ENCODE measurements at regions not wholly inside any gene's neighbourhood (a gene's known extent, or its start where the extent isn't known, plus 50 kb on each side); places are given as distances from the start of the nearest gene placed in this dataset.
"Not testable (repeated sequence)": the region's sequence is repeated elsewhere in the genome, so short reads cannot be mapped to it uniquely, and the experiment has no call there.

- Histone ChIP-seq H3K36me3 (ENCODE audit: control insufficient read depth, low read length) (no peaks in the 10 kb centered on the region), H3F3A (ENCODE audit: control insufficient read depth, insufficient read depth) (no peaks in the 10 kb centered on the region), H3K9me3 (ENCODE audit: control insufficient read depth, insufficient read depth, low read length) (peaks cover 2% of the 10 kb centered on the region; the same call in 1 of the 2 replicates), H3K27me3 (ENCODE audit: control insufficient read depth, low read length) (no peaks in the 10 kb centered on the region), H3K79me2 (ENCODE audit: control insufficient read depth, low read length) (no peaks in the 10 kb centered on the region), H3K9me2 (replicated peaks; ENCODE audit: control insufficient read depth, low read length) (no peaks in the 10 kb centered on the region), H3K4me3 (ENCODE audit: low read length) (no peak overlapping the region), H3K4me2 (ENCODE audit: low read length) (no peak overlapping the region), H3K4me1 (ENCODE audit: control insufficient read depth, low read length) (no peaks in the 10 kb centered on the region), H4K20me1 (ENCODE audit: control insufficient read depth, insufficient read depth, low read depth, low read length) (no peaks in the 10 kb centered on the region), H3K27ac (ENCODE audit: low read depth, low read length) (no peak overlapping the region)
- no peak for TF ChIP-seq EZH2phosphoT487 (IDR thresholded peaks at IDR 0.05; ENCODE audit: borderline replicate concordance, low read length)
- no peak for TF ChIP-seq CTCF (IDR thresholded peaks at IDR 0.05; ENCODE audit: low read depth, low read length, poor library complexity, severe bottlenecking)
These were observed 366.8 kb upstream of the ATXN7L3B start for GRCh38 chr12:74170645-74171477.

DNA sequence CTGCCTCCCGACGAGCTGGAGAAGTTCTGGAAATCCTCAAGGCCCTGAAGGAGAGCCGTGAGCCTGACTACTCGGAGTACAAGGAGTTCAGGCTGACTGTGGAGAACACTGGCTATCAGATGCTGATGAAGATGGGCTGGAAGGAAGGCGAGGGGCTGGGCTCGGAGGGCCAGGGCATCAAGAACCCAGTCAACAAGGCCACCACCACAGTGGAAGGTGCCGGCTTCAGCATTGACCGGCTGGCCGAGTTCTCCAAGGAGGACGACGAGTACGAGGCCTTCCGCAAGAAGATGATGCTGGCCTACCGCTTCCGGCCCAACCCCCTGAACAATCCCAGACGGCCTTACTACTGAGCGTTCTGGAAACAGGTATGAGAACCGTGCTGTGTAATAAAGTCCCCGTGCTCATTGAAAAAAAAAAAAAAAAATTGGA is 366.1 kb upstream of the ATXN7L3B start:
- no peaks in the 10 kb centered on the region for H4K20me1 ChIP-seq (ENCODE audit: control insufficient read depth, insufficient read depth, low read depth, low read length)
- no peaks in the 10 kb centered on the region for H3K9me2 ChIP-seq (replicated peaks; ENCODE audit: control insufficient read depth, low read length)
- H3K4me2 ChIP-seq (ENCODE audit: low read length), result no peak overlapping the region
- H3K4me3 ChIP-seq (ENCODE audit: low read length), result no peak overlapping the region
- no peaks in the 10 kb centered on the region for H3F3A ChIP-seq (ENCODE audit: control insufficient read depth, insufficient read depth)
- TF ChIP-seq CTCF (IDR thresholded peaks at IDR 0.05; ENCODE audit: low read depth, low read length, poor library complexity, severe bottlenecking) (no peak), EZH2phosphoT487 (IDR thresholded peaks at IDR 0.05; ENCODE audit: borderline replicate concordance, low read length) (no peak)
- H3K27ac ChIP-seq (ENCODE audit: low read depth, low read length), result no peak overlapping the region
- H3K9me3 ChIP-seq (ENCODE audit: control insufficient read depth, insufficient read depth, low read length), result peaks cover 2% of the 10 kb centered on the region; the same call in 1 of the 2 replicates
- H3K36me3 ChIP-seq (ENCODE audit: control insufficient read depth, low read length), result no peaks in the 10 kb centered on the region
- no peaks in the 10 kb centered on the region for H3K79me2 ChIP-seq (ENCODE audit: control insufficient read depth, low read length)
- no peaks in the 10 kb centered on the region for H3K4me1 ChIP-seq (ENCODE audit: control insufficient read depth, low read length)
- no peaks in the 10 kb centered on the region for H3K27me3 ChIP-seq (ENCODE audit: control insufficient read depth, low read length)

DNA sequence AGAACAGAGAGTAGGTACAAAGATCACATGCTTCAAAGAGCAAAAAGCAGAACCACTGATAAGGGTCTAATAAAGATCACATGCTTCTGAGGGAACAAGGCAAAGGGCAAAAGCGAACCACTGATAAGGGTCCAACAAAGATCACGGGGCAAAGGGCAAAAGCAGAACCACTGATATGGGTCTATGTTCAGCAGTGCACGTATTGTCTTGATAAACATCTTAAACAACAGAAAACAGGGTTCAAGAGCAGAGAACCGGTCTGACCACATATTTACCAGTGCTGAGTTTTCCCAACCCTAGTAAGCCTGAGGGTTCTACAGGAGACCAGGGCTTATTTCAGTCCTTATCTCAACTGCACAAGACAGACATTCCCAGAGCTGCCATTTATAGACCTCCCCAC is 362.7 kb upstream of the ATXN7L3B start:
- H3K4me1 ChIP-seq (ENCODE audit: control insufficient read depth, low read length); H3K79me2 ChIP-seq (ENCODE audit: control insufficient read depth, low read length); H3K9me3 ChIP-seq (ENCODE audit: control insufficient read depth, insufficient read depth, low read length); H3K9me2 ChIP-seq (replicated peaks; ENCODE audit: control insufficient read depth, low read length); H3K4me2 ChIP-seq (ENCODE audit: low read length); H3K27me3 ChIP-seq (ENCODE audit: control insufficient read depth, low read length); H4K20me1 ChIP-seq (ENCODE audit: control insufficient read depth, insufficient read depth, low read depth, low read length); H3K36me3 ChIP-seq (ENCODE audit: control insufficient read depth, low read length); H3K27ac ChIP-seq (ENCODE audit: low read depth, low read length); H3F3A ChIP-seq (ENCODE audit: control insufficient read depth, insufficient read depth); H3K4me3 ChIP-seq (ENCODE audit: low read length): not testable (repeated sequence)

DNA sequence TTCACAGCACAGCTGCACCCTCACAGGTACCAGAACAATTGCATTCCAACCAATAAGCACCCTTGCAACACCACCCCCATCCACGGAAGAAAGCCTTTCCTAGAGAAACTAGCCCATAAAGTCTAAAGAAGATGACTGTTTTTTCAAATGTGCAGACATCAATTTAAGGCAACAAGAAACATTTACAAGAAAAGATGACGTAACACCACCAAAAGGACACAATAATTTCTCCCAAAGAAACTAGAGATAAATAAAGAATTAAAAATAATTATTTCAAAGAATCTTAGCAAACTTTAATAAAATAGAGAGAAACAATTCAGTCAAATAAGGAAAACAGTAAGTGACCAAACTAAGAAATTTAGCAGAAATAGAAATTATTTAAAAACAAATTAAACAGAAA is 352.3 kb upstream of the ATXN7L3B start:
- Histone ChIP-seq H3K4me1 (ENCODE audit: control insufficient read depth, low read length) (no peaks in the 10 kb centered on the region), H4K20me1 (ENCODE audit: control insufficient read depth, insufficient read depth, low read depth, low read length) (no peaks in the 10 kb centered on the region), H3K9me2 (replicated peaks; ENCODE audit: control insufficient read depth, low read length) (no peaks in the 10 kb centered on the region), H3K4me3 (ENCODE audit: low read length) (no peak overlapping the region), H3K9me3 (ENCODE audit: control insufficient read depth, insufficient read depth, low read length) (no peaks in the 10 kb centered on the region), H3K27ac (ENCODE audit: low read depth, low read length) (no peak overlapping the region), H3K36me3 (ENCODE audit: control insufficient read depth, low read length) (no peaks in the 10 kb centered on the region), H3K4me2 (ENCODE audit: low read length) (no peak overlapping the region), H3K27me3 (ENCODE audit: control insufficient read depth, low read length) (no peaks in the 10 kb centered on the region), H3F3A (ENCODE audit: control insufficient read depth, insufficient read depth) (no peaks in the 10 kb centered on the region), H3K79me2 (ENCODE audit: control insufficient read depth, low read length) (no peaks in the 10 kb centered on the region)
- TF ChIP-seq EZH2phosphoT487 (IDR thresholded peaks at IDR 0.05; ENCODE audit: borderline replicate concordance, low read length), result no peak
- TF ChIP-seq CTCF (IDR thresholded peaks at IDR 0.05; ENCODE audit: low read depth, low read length, poor library complexity, severe bottlenecking), result no peak

Measured in DOHH2 (cell line).